ENCODE measurements at regions not wholly inside any gene's neighbourhood (a gene's known extent, or its start where the extent isn't known, plus 50 kb on each side); places are given as distances from the start of the nearest gene placed in this dataset.
"Not testable (repeated sequence)": the region's sequence is repeated elsewhere in the genome, so short reads cannot be mapped to it uniquely, and the experiment has no call there.

DNA sequence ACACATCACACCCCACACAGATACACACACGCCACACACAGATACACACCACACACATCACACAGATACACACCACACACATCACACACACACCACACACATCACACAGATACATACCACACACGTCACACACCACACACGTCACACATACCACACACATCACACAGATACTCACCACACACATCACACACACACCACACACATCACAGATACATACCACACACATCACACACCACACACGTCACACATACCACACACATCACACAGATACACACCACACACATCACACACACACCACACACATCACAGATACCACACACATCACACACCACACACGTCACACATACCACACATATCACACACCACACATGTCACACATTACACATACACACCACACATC lies 159.3 kb downstream of the NDUFA10 start:
- not testable (repeated sequence) for DNase-seq (ENCODE audit: low read depth in 2 of 2)

DNA sequence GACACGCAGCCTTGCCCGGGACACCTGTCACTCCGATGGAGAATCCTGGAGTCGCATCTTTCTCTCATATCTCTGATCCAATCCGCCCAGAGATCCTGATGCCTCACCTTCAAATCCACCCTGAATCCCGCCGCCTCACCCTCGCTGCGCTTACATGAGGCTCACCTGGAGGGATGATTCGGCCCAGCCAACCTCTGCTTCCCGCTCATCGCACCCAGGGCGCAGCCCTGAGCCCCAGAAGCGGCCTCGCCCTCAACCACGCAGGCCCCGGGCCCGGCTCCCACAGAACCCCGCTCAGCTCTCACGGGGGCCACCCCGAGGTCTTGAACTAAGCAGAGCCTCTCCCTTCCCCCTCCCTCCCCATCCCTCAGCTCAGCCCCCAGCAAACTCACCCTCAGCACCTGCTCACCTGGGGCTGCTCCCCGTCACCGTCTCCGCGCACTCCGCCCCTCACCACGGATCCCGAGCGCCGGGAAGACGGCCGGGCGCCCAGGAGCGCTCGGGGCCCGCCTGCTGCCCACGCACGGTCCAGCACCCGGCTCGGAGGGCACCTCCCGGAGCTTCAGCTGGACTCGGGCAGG lies 160.0 kb downstream of the NDUFA10 start:
- no peak for DNase-seq (ENCODE audit: low read depth in 2 of 2)

DNA sequence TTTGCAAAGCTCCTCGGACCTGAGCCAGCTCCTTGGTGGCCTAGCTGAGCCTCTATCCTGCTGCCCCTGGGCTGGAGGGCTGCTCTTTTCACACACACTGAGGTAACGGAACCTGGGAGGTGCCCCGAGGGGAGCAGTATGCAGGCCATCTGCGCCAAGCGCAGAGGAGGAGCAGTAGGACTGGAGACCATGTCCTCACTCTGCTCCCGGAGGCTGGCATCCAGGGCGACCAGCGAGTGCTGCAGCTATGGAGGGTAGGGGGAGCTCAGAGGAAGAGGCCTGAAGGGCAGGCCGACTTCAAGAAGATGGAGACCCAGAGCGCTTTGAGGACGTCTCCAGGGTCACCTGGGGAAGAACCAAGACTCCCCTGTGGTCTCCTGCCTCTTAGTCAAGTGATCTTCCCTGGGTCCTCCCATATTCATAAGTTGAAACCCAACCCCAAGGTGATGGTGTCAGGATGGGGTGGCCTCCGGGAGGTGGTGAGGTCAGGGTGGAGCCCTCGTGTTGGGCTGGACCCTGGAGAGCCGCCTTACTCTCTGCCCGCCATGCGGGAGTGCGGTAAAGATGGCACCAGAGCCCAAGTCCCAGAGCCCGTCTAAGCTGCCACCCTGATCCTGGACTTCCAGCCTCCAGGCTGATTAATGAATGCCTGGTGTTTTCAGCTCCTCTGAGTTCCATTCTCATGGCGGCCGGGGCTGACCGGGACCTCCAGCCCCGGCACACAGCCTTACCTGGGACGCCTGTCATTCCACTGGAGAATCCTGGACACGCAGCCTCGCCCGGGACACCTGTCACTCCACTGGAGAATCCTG lies 160.7 kb downstream of the NDUFA10 start:
- no peak for DNase-seq (ENCODE audit: low read depth in 2 of 2)

DNA sequence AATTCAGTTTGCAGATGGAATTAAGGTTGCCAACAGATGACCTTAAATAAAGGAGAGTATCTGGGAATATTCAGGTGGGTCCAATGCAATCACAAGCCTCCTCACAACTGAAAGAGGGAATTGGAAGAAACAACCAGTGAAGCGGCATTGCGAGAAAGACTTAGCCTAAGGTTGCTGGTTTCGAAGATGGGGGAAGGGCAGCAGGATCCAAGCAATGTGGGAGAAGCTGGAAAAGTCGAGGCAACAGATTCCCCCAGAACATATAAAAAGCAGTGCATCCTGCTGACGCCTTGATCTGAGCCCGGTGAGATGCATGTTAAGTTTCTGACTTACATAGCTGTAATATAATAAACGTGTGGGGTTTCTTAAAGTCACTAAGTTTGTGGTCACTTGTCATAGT lies 162.5 kb downstream of the NDUFA10 start:
- DNase-seq (ENCODE audit: low read depth in 2 of 2): no peak

DNA sequence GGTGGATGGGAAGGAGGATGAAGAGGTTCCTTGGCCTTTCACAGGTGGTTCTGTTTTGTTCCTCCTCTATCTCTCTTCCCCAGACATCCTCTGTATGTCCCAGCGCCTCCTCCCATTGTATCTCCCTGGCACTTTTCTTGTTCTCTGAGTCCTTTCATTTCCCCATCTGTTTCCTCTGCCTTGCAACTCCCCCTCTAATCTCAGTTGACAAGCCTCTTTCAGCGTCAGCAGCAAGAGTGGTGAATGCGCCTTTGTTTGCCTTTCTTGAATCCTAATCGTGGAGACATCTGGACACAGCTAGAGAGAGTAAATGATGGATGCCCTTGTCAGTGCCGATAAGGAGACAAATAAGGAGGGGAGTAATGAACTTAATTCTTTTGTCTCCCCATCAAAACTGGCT lies 167.0 kb downstream of the NDUFA10 start:
- no peak for DNase-seq (ENCODE audit: low read depth in 2 of 2)

DNA sequence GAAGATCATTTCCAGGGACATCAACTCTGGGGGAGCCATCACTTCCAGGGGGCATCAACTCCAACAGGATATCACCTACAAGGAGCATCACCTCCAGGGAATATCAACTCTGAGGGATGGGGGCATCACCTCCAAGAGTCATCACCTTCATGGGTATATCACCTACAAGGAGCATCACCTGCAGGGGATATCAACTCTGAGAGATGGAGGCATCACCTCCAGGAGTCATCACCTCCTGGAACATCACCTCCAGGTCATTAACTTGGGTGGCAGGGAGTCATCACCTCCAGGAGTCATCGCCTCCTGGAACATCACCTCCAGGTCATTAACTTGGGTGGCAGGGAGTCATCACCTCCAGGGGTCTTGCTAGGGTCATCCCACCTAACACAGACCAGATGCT lies 167.6 kb downstream of the NDUFA10 start:
- no peak for DNase-seq (ENCODE audit: low read depth in 2 of 2)

DNA sequence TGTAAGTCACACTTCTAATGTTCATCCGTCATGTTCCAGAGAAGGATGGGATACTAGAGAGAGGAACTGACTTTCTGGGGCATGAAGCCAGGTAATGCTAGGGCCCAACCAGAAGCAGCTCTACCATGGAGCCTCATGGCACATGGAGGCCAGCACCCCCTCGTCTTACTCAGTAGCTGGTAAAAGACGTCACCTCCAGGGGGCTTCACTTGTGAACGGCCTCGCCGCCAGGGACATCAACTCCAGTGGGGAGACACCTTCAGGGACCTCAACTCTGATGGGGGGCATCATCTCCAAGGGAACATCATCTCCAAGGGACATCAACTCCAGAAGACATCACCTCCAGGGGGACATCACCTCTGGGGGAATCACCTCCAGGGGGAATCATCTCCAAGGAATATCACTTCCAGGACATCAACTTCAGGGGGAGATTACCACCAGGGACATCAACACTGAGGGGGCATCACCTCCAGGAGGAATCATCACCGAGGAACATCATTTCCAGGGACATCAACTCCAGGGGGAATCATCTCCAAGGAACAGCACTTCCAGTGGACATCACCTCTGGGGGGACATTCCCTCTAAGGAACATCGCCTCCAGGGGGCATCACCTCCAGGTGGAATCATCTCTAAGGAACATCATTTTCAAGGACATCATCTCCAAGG lies 168.4 kb downstream of the NDUFA10 start:
- no peak for DNase-seq (ENCODE audit: low read depth in 2 of 2)

DNA sequence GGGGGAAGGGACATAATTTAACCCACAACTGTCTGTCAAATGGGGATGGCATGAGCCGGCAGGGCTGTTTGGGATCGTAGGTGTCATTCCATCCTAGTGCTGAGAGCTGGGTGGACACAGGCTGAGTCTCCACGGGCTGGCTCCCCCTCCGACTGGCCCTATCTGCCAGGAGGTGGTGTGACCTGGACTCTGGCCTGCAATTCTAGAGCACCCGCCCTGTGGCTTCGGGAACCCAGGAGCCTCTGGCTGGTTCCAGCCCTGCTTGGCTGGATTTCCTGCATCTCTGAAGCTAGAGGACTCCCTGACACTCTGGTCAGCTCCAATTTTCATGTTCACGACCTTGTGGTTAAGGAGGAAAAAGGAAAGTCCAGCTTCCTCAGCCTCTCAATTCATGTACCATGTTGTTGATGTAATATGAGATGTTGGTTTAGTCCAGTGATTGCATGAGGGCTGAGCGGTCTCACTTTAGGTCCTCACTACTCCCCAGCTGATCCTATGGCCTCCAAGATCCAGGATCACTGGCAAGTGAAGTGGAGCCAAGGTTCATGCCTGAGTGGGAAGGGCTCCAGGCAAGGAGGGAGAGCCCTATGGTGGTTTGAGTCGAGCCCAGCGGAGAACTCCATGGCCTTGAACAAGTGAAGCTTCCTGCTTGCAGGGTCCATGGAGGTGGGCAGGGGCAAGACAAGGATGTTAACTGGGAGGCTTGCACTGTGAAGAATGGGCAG lies 169.1 kb downstream of the NDUFA10 start:
- DNase-seq (ENCODE audit: low read depth in 2 of 2): no peak

DNA sequence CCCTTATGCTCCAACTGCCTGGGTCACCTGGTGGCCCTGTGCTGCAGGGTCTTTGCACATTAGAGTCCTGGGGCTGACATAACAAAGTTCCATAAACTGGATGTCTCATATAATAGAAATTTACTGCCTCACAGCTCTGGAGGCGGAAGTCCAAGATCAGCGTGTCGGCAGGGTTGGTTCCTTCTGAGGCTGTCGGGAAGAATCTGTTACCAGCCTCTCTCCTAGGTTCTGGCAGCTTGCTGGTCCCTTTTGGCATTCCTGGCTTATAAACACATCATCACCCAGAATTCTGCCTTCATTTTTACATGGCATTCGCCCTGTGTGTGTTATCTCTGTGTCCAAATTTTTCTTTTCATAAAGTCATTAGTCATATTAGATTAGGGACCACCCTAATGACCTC lies 170.5 kb downstream of the NDUFA10 start:
- no peak for DNase-seq (ENCODE audit: low read depth in 2 of 2)

DNA sequence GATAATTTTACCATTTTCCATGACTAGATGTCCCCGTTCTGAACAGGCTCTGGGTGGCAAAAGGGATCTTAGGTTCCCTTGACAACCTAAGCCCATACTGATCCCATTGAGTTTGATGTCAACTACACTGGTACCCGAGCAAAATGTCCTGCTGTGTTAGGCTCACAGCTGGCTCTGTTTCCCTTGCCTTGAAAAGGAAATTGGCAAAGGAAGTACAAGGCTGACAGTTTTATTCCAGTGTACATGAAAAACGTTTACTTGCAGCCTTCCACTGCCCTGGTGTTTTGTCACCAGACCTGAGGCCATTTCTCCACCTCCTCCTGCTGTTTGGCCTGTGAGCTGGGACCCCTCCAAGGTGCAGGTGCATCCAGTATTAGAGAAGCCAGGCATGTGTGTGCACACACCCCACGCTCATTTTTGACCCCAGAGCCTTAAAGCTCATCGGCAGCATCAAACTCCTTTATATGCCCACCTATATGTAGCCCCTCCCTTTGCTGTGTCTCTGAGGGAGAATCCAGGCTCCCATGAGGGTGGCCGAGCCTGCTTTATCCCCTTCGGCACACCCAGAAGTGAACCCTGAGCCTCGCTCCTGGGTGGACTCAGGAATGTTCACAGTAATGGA lies 171.3 kb downstream of the NDUFA10 start:
- no peak for DNase-seq (ENCODE audit: low read depth in 2 of 2)

DNA sequence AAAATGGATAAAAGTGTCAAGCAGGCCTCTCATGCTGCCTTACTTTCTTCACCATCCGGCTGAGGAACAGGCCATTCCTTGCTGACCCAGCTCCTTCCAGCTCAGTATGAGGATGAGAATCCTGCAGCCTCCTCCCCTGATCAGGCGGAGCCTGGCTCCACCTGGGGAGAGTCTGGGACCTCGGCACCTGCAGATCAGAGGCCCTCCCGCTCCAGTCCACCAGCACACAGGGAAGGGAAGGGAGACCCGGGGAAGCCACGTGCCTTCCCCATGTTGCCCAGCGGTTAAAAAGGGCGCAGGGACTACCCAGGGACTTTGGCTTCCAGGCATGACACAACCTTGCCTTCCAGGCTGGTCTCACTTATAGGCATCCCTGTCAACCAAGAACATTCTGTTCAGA lies 172.0 kb downstream of the NDUFA10 start:
- DNase-seq (ENCODE audit: low read depth in 2 of 2): no peak

DNA sequence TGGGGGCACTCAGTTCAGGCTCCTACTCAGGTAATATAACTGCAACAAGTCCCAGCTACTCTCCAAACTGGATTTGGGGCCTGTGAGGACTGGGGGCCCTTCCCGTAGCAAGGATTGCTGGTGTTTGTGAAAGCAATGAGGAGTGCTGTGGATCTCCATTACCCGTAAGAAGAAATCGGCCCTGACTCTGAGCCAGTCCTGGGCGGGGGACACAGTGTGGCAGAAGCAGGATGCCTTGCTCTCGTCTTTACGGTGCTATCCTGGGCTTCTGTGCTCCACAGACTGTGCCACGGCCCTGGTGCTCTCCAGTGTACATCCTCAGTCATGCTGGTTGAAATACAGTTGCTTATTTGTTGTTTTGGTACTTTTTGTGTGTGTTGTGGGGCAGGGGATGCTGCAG lies 172.9 kb downstream of the NDUFA10 start:
- DNase-seq (ENCODE audit: low read depth in 2 of 2): no peak

DNA sequence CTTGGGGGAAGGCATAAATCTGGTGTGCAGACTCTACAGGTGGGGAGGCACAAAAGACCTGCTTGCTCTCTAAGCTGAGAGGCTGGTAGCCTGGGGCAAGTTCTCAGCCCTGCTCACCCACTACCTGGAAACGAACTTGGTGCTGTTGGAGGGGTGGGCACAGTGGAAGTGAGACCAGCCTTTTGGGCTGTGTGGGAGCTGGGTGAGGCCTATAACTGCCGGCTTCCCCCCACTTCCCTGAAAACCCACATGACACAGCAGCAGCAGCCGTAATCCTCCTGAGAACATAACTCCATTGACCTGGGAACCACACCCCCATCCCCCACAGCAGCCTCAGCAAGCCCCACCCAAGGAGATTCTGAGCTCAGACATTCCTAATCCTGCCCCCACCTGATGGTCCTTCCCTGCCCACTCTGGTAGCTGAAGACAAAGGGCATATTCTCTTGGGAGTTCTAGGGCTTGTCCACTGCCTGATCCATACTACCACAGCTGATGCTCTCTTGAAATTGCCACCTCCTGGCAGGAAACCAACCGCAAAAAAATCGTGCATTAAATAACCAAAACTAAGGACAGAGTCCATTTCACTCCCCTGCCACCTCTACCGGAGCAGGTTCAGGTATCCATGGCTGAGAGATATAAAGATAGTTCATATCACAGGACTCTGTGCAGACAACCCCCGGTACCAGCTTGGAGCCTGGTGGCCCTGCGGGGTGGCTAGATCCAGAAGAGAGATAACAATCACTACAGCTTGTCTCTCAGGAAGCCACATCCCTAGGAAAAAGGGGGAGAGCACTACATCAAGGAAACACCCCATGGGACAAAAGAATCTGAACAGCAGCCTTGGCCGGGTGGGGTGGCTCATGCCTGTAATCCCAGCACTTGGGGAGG lies 178.1 kb downstream of the NDUFA10 start:
- DNase-seq (ENCODE audit: low read depth in 2 of 2): no peak

DNA sequence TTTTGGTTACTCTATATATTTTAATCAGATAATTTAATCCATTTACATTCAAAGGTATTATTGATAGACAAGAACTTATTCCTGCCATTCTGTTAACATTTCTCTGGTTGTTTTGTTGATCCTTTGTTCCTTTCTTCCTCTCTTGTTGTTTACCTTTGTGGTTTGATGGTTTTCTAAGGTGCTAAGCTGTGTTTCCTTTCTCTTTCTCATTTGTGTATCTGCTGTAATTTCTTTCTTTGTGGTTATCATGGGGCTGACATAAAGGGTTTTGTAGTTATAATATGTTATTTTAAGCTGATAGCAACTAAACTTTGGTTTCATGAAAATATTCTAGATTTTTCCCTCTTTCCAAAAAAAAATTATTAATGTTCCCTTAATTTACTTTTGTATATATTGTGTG lies 179.2 kb downstream of the NDUFA10 start:
- DNase-seq (ENCODE audit: low read depth in 2 of 2): no peak

DNA sequence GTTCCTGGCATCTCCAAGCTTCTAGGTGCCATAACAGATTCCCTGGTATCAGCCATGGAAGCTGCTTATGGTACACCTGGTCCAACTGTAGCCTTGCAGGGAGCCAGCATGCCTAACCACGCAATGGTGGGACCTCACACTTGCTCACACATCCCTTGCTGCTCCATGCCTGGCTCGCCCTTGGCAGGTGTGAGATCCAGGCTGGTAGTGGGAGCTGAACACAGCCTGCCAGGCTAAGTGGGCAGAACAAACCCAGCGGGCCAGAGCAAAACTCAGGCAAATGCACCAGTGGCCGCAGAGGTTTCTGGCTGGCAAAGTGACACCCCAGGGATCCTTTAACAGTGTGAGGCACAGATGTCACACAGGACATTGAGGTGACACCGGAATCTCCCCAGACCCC lies 185.8 kb downstream of the NDUFA10 start:
- DNase-seq (ENCODE audit: low read depth in 2 of 2): no peak

DNA sequence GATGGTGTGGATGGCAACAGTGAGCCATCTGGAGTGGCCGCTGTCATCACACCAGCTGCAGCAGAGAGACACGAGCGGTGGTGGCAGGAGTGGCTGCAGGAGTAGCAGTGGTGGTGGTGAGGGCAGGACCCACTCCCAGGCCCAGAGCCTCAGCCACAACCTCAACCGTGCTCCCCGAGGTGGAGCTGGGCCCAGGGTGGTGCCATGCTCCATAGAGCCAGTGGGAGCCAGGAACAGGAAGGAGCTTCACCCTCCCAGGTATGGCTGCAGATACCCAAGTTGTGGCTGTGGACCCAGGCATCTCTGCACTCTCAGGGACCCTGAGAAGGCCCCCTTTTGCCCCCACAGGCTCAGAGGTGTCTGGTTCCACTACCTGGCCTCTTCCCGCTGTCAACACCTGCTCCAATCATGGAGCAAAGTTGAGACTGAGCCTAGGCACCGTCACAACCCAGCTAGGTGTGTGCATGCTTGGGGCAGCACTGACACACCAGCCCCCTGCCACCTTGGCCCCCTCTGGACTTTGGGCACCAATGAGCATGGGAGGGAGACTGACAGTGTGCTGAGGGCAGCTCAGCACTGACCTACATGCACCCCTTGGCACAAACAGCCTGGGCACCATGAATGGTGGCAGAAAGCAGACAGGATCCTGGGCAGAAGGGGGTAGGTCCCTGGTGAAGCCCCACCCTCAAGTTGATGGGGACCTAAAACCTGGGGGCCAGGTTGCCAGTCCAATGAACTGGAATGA lies 188.9 kb downstream of the NDUFA10 start:
- no peak for DNase-seq (ENCODE audit: low read depth in 2 of 2)

DNA sequence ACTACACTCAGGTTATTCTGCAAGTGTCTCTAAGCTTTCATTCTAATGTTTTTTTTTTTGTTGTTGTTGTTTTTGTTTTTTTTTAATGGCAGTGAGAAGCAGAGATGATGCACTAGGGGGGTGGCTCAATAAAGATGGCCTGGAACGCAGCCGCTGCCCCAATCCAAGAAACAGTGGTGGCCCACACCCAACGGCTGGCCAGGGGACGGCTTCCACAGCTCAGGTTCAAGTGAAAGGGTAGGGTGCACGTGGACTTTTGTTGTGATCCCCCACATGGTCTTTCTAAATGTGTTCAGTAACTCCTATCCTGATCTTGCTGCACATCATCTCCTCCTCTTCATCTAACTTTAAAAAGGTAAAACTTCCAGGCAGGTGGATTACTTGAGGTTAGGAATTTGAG lies 190.1 kb downstream of the NDUFA10 start:
- DNase-seq (ENCODE audit: low read depth in 2 of 2): no peak

DNA sequence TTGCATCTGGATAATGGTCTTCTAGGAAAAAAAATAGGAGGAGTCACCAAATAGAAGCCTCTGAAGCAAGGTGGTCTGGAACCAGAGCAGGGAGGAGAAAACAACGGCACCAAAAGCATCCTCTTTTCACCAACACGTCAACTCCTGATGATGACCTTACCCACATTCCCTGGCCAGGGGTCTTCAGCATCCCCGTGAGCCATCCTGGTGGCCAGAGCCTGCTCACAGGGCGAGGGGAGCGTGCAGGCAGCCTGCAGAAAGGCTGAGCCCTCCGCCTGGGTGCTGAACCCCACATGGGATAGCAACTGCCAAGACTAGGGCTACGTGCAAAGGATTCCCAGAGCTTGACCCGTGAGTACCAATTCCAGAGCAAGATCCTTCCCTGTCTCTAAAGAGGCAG lies 191.0 kb downstream of the NDUFA10 start:
- DNase-seq (ENCODE audit: low read depth in 2 of 2): no peak

DNA sequence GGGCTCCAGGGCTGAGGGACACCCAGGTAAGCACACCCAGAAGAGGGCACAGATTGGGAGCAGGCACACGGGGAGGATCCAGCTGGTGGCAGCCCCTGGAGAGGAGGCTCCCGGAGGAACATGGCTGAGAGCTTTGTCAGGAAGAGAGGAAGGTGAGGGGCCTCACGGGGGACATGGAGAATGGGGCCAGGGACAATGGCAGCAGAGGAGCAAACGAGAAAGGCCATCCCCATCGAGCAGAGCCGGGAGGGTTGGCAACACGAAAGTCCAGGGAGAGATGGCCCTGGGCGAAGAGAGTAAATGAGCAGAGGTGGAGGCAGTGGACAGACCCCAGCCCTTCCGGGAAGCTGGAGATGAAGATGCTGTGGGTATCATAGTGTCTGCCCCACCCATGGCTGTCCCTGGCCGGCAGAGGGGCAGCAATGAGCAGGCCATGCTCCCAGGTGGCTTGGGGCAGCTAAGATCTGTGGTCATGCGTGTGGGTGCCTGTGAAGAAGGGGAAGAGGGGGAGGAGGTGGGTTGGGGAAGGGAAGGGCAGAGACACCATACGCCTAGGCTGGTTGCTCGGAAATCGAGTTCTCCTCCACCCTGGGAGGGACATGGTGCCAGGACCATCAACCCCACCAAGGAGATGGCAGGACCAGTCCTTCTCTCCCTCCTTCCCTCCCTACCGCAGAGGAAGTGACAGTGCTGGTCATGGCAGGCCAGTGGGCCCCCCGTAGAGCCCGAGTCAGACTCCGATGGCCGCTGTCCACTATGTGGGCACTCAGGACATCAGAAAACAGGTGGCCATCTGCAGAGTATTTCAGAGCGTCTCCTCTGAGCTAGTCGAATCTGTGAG lies 191.7 kb downstream of the NDUFA10 start:
- DNase-seq (ENCODE audit: low read depth in 2 of 2): no peak
